ENCODE measurements at regions not wholly inside any gene's neighbourhood (a gene's known extent, or its start where the extent isn't known, plus 50 kb on each side); places are given as distances from the start of the nearest gene placed in this dataset.

GRCh38 chr5:21067724-21068123 is 1079.7 kb upstream of the CDH18 start:
- H3K27ac ChIP-seq (replicated peaks): no peak overlapping the region
- H3K4me3 ChIP-seq (replicated peaks; ENCODE audit: insufficient read depth, low read length): no peak overlapping the region
- DNase-seq (ENCODE audit: low read depth in 1 of 2, low spot score in 1 of 2): no peak
- H3K27me3 ChIP-seq (ENCODE audit: insufficient read depth, poor library complexity, severe bottlenecking): no peaks in the 10 kb centered on the region
- no peak for TF ChIP-seq POLR2AphosphoS5 (IDR thresholded peaks at IDR 0.05; ENCODE audit: low read depth)
- TF ChIP-seq GABPA (IDR thresholded peaks at IDR 0.05; ENCODE audit: low read depth): no peak
- TF ChIP-seq SPI1 (IDR thresholded peaks at IDR 0.05; ENCODE audit: borderline replicate concordance, low read depth): no peak
- TF ChIP-seq REST (IDR thresholded peaks at IDR 0.05; ENCODE audit: insufficient replicate concordance, low read depth): no peak
- no peak for TF ChIP-seq CTCF (IDR thresholded peaks at IDR 0.05; ENCODE audit: insufficient read depth, low read length)

- H3K27me3 ChIP-seq (ENCODE audit: insufficient read depth, poor library complexity, severe bottlenecking): no peaks in the 10 kb centered on the region
- no peak for DNase-seq (ENCODE audit: low read depth in 1 of 2, low spot score in 1 of 2)
- TF ChIP-seq SPI1 (IDR thresholded peaks at IDR 0.05; ENCODE audit: borderline replicate concordance, low read depth): no peak
- no peak for TF ChIP-seq CTCF (IDR thresholded peaks at IDR 0.05; ENCODE audit: insufficient read depth, low read length)
- TF ChIP-seq POLR2AphosphoS5 (IDR thresholded peaks at IDR 0.05; ENCODE audit: low read depth): no peak
- no peak for TF ChIP-seq REST (IDR thresholded peaks at IDR 0.05; ENCODE audit: insufficient replicate concordance, low read depth)
- no peak for TF ChIP-seq GABPA (IDR thresholded peaks at IDR 0.05; ENCODE audit: low read depth)
Observed at GRCh38 chr5:21063146-21063545, 1075.1 kb upstream of the CDH18 start.

GRCh38 chr5:21058289-21058688 is 1070.3 kb upstream of the CDH18 start:
- no peak for DNase-seq (ENCODE audit: low read depth in 1 of 2, low spot score in 1 of 2)
- Histone ChIP-seq H3K4me3 (replicated peaks; ENCODE audit: insufficient read depth, low read length) (no peak overlapping the region), H3K27ac (replicated peaks) (no peak overlapping the region), H3K27me3 (ENCODE audit: insufficient read depth, poor library complexity, severe bottlenecking) (no peaks in the 10 kb centered on the region)
- TF ChIP-seq SPI1 (IDR thresholded peaks at IDR 0.05; ENCODE audit: borderline replicate concordance, low read depth) (no peak), REST (IDR thresholded peaks at IDR 0.05; ENCODE audit: insufficient replicate concordance, low read depth) (no peak), POLR2AphosphoS5 (IDR thresholded peaks at IDR 0.05; ENCODE audit: low read depth) (no peak)

More at GRCh38 chr5:21063146-21063545, 1075.1 kb upstream of the CDH18 start:
- no peak overlapping the region for H3K4me3 ChIP-seq (replicated peaks; ENCODE audit: insufficient read depth, low read length)
- H3K27ac ChIP-seq (replicated peaks): no peak overlapping the region
